K562 (cell line): ENCODE measurements at regions not wholly inside any gene's neighbourhood (a gene's known extent, or its start where the extent isn't known, plus 50 kb on each side); places are given as distances from the start of the nearest gene placed in this dataset.

Experiments
- ATAC-seq: fragments of 200-7000 bp; cut with Tn5 transposase; 3 replicates; pipeline ENCODE4 v1.9.1; 2020; ENCODE audit warnings: moderate library complexity
- BruUV-seq: library from RNA; stranded (reverse); fragments of 400-500 nt; replicated peaks from 2 replicates; lab custom pipeline; 2021; lab: Mats Ljungman, UMichigan
- CTCF ChIA-PET: fragments of 300-600 bp; formaldehyde crosslinking; extraction: SDS; loops from one replicate; lab custom pipeline; 2021; ENCODE audit warnings: low intra/inter-chr PET ratio; lab: Yijun Ruan, JAX
- POLR2A ChIA-PET: fragments of 300-600, 350-650 bp; sonication (Branson Sonifier 250); formaldehyde crosslinking; extraction: SDS; loops from one replicate; lab custom pipeline; 2021; ENCODE audit warnings: antibody characterized with exemption, inconsistent platforms; lab: Yijun Ruan, JAX
- DNase-seq, 4 experiments: peaks; one replicate each; pipeline versions ENCODE4 v3.0.0 to v3.0.0-alpha.2; 2011 to 2018; ENCODE audit warnings: low spot score in 3 of 4, mixed read lengths in 3 of 4; ENCODE audit errors: extremely low read depth in 1 of 4
- FAIRE-seq: peaks from 2 replicates; lab custom pipeline; 2011; peaks lifted over from hg19 to GRCh38; lab: Jason Lieb, UNC
- H2AFZ ChIP-seq: 2 replicates; pipeline ENCODE4 v1.6.0; 2011; ENCODE audit warnings: low read depth, low read length, control low read depth, inconsistent platforms
- H3K27ac ChIP-seq: fragments of 200-600 bp; 3 replicates; pipeline ENCODE4 v1.8.0; 2011; ENCODE audit warnings: low read depth, mild to moderate bottlenecking, control low read depth, inconsistent platforms, low read length, moderate library complexity, mixed read lengths; ENCODE audit errors: extremely low read depth
- H3K27me3 ChIP-seq, 2 experiments: fragments of 300-600 bp in 1 of 2; 2 replicates in 1 of 2; 3 replicates in 1 of 2; pipeline versions ENCODE4 v1.6.0 to v1.8.0; 2011; ENCODE audit warnings: inconsistent platforms in 2 of 2, low read length in 2 of 2, mild to moderate bottlenecking in 1 of 2, mixed read lengths in 1 of 2, moderate library complexity in 1 of 2; ENCODE audit not compliant: control insufficient read depth in 2 of 2, insufficient read depth in 2 of 2
- H3K36me3 ChIP-seq: fragments of 300-600 bp; 3 replicates; pipeline ENCODE4 v1.8.0; 2011; ENCODE audit warnings: mild to moderate bottlenecking, low read length, inconsistent platforms; ENCODE audit not compliant: control insufficient read depth, insufficient read depth
- H3K4me1 ChIP-seq, 2 experiments: fragments of 200-600 bp in 1 of 2; replicated peaks in 1 of 2; 2 replicates in 1 of 2; 3 replicates in 1 of 2; pipeline versions ENCODE4 v1.5.1 to v1.8.0; 2011; ENCODE audit warnings: inconsistent platforms in 2 of 2, low read length in 2 of 2, mild to moderate bottlenecking in 1 of 2, mixed read lengths in 1 of 2, moderate library complexity in 1 of 2; ENCODE audit not compliant: control insufficient read depth in 2 of 2, insufficient read depth in 2 of 2
- H3K4me2 ChIP-seq: 2 replicates; pipeline ENCODE4 v1.6.1; 2011; ENCODE audit warnings: low read length, control low read depth, inconsistent platforms, mixed read lengths; ENCODE audit not compliant: insufficient read depth
- H3K4me3 ChIP-seq: fragments of 200-600 bp; sonication (generic), shearing (Covaris generic); 2 replicates; pipeline ENCODE4 v1.5.1; 2016; ENCODE audit warnings: control low read depth, inconsistent platforms
- H3K79me2 ChIP-seq: fragments of 200-600 bp; 3 replicates; pipeline ENCODE4 v1.8.0; 2011; ENCODE audit warnings: low read length, inconsistent platforms; ENCODE audit not compliant: control insufficient read depth, insufficient read depth
- H3K9ac ChIP-seq, 2 experiments: 2 replicates each; pipeline versions ENCODE4 v1.6.0 to v1.6.1; 2011; ENCODE audit warnings: low read depth in 2 of 2, low read length in 2 of 2, control low read depth in 1 of 2, inconsistent platforms in 1 of 2, mild to moderate bottlenecking in 1 of 2, mixed read lengths in 1 of 2; ENCODE audit not compliant: insufficient read depth in 1 of 2
- H3K9me1 ChIP-seq: one replicate; pipeline ENCODE4 v1.6.0; 2011; ENCODE audit warnings: inconsistent platforms, mild to moderate bottlenecking, low read length, moderate library complexity; ENCODE audit not compliant: control insufficient read depth, insufficient read depth
- H3K9me3 ChIP-seq: replicated peaks from 2 replicates; pipeline ENCODE4 v1.5.1; 2011; ENCODE audit warnings: low read depth, low read length, inconsistent platforms; ENCODE audit not compliant: control insufficient read depth, insufficient read depth
- H4K20me1 ChIP-seq: replicated peaks from 2 replicates; pipeline ENCODE4 v1.6.1; 2011; ENCODE audit warnings: low read length, inconsistent platforms, mixed read lengths; ENCODE audit not compliant: control insufficient read depth, insufficient read depth
- BRF2 ChIP-seq: IDR thresholded peaks from 3 replicates; pipeline ENCODE4 v1.6.1; 2011; ENCODE audit warnings: borderline replicate concordance, mild to moderate bottlenecking; ENCODE audit not compliant: insufficient read length, insufficient read depth
- CAMTA2 ChIP-seq: fragments of 250-450 bp; sonication (Bioruptor Pico); conservative IDR thresholded peaks from 2 replicates; pipeline ENCODE4 v1.5.1; 2022
- CTCFL ChIP-seq: IDR thresholded peaks from 2 replicates; pipeline ENCODE4 v1.6.1; 2011; ENCODE audit warnings: borderline replicate concordance, low read depth, mild to moderate bottlenecking, moderate library complexity, low read length; ENCODE audit not compliant: insufficient read depth, poor library complexity, severe bottlenecking
- EWSR1 ChIP-seq: fragments of 450-650 bp; IDR thresholded peaks from 2 replicates; pipeline ENCODE4 v1.6.1; 2018; ENCODE audit warnings: borderline replicate concordance, mild to moderate bottlenecking, low read depth, moderate library complexity; ENCODE audit not compliant: partially characterized antibody
- HBP1 ChIP-seq: fragments of 450-650 bp; formaldehyde crosslinking; IDR thresholded peaks from 2 replicates; pipeline ENCODE4 v1.4.0; 2022; ENCODE audit warnings: missing genetic modification characterization
- HDAC3 ChIP-seq: fragments of 450-650 bp; IDR thresholded peaks from 2 replicates; pipeline ENCODE4 v1.6.1; 2018; ENCODE audit warnings: borderline replicate concordance, mild to moderate bottlenecking, moderate library complexity; ENCODE audit not compliant: partially characterized antibody
- ID3 ChIP-seq, 2 experiments: fragments of 250-450 bp in 1 of 2; fragments of 450-650 bp in 1 of 2; sonication (Bioruptor Pico) in 1 of 2; IDR thresholded peaks; 2 replicates each; pipeline versions ENCODE4 v1.6.1 to v1.8.0; 2016 to 2021; ENCODE audit warnings: mild to moderate bottlenecking in 2 of 2, moderate library complexity in 2 of 2, missing compliant biosample characterization in 1 of 2, missing genetic modification characterization in 1 of 2
- KAT2B ChIP-seq: IDR thresholded peaks from one replicate; pipeline ENCODE4 v1.6.1; 2012; ENCODE audit warnings: low read depth, mild to moderate bottlenecking, control low read depth, inconsistent platforms, low read length, moderate library complexity
- RBM25 ChIP-seq: fragments of 200-400 bp; formaldehyde crosslinking; IDR thresholded peaks from 2 replicates; pipeline ENCODE4 v1.6.1; 2018; ENCODE audit warnings: low read length, low read depth, moderate library complexity; ENCODE audit not compliant: severe bottlenecking
- STAT5A ChIP-seq: IDR thresholded peaks from 2 replicates; pipeline ENCODE4 v1.6.1; 2012; ENCODE audit warnings: low read length, inconsistent platforms, borderline replicate concordance
- WGBS: fragments of 100-300 bp; shearing (Covaris generic); methylation state at CpG from one replicate; pipeline ENCODE4 v1.1.6; 2016; ENCODE audit warnings: low coverage, mixed read lengths; ENCODE audit not compliant: insufficient coverage; ENCODE audit errors: missing lambda C conversion rate; 5-methylcytosine and 5-hydroxymethylcytosine counted together
- in situ Hi-C: fragments of 300-500 bp; cut with MboI; formaldehyde crosslinking; loops from 4 replicates; pipeline ENCODE4 v1.15.0; 2018; ENCODE audit warnings: inconsistent platforms, mixed read lengths
- intact Hi-C: fragments of 100-400 bp; cut with micrococcal nuclease; formaldehyde crosslinking; loops from 2 replicates; pipeline ENCODE4 v1.14.2; 2022
- TF ChIP-seq, protein P1 (sequence below): sonication (generic); formaldehyde crosslinking; IDR thresholded peaks from 2 replicates; pipeline ENCODE4 v1.8.0; 2022; ENCODE audit warnings: mild to moderate bottlenecking, missing genetic modification reagents
- TF ChIP-seq, protein P2 (sequence below): fragments of 250-450 bp; sonication (Bioruptor Pico); IDR thresholded peaks from 2 replicates; pipeline ENCODE4 v1.8.0; 2022; ENCODE audit warnings: inconsistent platforms, mild to moderate bottlenecking, moderate library complexity, borderline replicate concordance

DNA sequence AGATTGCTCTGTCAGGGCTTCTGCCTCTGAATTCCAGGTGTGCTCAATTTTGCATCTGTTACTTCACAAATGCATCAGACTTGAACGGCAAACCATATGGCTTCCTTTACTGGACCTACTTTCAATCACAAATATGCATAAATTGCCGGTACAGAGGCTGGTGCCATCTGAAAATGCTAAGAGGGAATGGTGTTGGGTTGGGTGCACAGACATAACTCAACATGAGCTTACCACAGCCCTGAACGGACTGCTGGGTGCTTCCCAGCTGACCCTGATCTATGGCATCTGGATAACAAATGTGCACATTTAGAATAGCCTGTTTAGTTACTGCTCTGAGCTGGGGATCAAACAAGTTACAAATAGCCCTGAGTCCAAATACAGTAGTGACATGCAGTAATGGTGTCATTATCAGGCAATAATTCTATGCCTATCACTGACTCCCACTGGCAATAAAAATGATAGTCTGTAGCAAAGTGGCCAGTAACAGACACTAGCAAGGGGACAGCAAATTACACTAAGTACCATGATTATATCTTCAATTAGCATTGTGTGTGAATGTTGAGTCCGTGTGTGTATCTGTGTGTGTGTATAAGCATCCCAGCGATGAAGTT lies 927.3 kb downstream of the DIAPH3 start:
- no peaks in the 10 kb centered on the region for H3K79me2 ChIP-seq
- in situ Hi-C loops (no loop called here), intact Hi-C loops (no loop called here)
- no peak for ATAC-seq
- H3K27me3 ChIP-seq, result no peaks in the 10 kb centered on the region
- no peaks in the 10 kb centered on the region for H3K36me3 ChIP-seq
- H4K20me1 ChIP-seq, result no peaks in the 10 kb centered on the region
- H3K9me1 ChIP-seq, result no peaks in the 10 kb centered on the region
- POLR2A ChIA-PET, result interaction anchor here (1.1 kb wide), 1 partner anchor 9 kb away, joined by 3 read pairs; no protein-coding TSS in a partner anchor
- CTCF ChIA-PET, result no interaction called here
- no peak for FAIRE-seq
- WGBS, result 0% methylated on average over 5 of the region's 5 CpGs
- H3K4me2 ChIP-seq, result no peak overlapping the region
- H3K4me1 ChIP-seq, result no peaks in the 10 kb centered on the region
- BruUV-seq, result no TSS peak
- no peak overlapping the region for H3K27ac ChIP-seq
- no peaks in the 10 kb centered on the region for H3K9me3 ChIP-seq
- TF ChIP-seq RBM25 (no peak), STAT5A (no peak), CTCFL (no peak), BRF2 (no peak), KAT2B (no peak), EWSR1 (no peak), HBP1 (CRISPR knock-in tag) (no peak), ID3 (CRISPR knock-in tag; IDR thresholded peaks at IDR 0.05) (no peak), ID3 (tag; IDR thresholded peaks at IDR 0.05) (no peak), CAMTA2 (CRISPR knock-in tag) (no peak), HDAC3 (no peak)
- TF ChIP-seq, protein P1, sequence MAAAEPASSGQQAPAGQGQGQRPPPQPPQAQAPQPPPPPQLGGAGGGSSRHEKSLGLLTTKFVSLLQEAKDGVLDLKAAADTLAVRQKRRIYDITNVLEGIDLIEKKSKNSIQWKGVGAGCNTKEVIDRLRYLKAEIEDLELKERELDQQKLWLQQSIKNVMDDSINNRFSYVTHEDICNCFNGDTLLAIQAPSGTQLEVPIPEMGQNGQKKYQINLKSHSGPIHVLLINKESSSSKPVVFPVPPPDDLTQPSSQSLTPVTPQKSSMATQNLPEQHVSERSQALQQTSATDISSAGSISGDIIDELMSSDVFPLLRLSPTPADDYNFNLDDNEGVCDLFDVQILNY, result no peak
- TF ChIP-seq, protein P2, sequence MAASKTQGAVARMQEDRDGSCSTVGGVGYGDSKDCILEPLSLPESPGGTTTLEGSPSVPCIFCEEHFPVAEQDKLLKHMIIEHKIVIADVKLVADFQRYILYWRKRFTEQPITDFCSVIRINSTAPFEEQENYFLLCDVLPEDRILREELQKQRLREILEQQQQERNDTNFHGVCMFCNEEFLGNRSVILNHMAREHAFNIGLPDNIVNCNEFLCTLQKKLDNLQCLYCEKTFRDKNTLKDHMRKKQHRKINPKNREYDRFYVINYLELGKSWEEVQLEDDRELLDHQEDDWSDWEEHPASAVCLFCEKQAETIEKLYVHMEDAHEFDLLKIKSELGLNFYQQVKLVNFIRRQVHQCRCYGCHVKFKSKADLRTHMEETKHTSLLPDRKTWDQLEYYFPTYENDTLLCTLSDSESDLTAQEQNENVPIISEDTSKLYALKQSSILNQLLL (CRISPR knock-in tag), result no peak
- H3K9ac ChIP-seq, result no peak overlapping the region
- DNase-seq, result no peak
- no peak overlapping the region for H3K4me3 ChIP-seq
- no peak overlapping the region for H2AFZ ChIP-seq
